ENCODE measurements at regions not wholly inside any gene's neighbourhood (a gene's known extent, or its start where the extent isn't known, plus 50 kb on each side); places are given as distances from the start of the nearest gene placed in this dataset.

DNA sequence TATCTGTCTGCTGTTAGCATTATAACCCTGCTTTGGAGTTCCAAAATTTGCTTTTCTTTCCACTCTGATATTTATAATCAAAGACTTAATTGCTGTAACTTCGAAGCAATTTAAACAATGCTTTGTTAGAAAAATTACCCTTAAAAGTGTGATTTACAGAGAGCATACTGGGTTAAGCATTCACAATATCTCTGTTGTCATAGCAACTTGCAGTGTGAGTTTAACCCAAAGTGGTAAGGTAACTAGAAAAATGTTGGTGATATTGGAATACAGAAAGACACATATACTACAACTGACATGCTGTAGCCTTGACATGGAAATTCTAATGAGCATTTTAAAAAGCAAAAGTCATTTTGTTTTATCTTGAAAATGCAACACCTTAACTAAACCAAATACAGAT is 70.4 kb upstream of the SMLR1 start:
- no peak for DNase-seq
- Histone ChIP-seq H3K9me3 (ENCODE audit: insufficient read depth, low read length, severe bottlenecking) (peaks cover 2% of the 10 kb centered on the region), H3K27ac (ENCODE audit: low read length) (no peak overlapping the region), H3K27me3 (ENCODE audit: insufficient read depth, low read length, poor library complexity) (no peaks in the 10 kb centered on the region), H3K36me3 (ENCODE audit: insufficient read depth, low read length) (no peaks in the 10 kb centered on the region), H2AFZ (ENCODE audit: low read depth, low read length) (no peak overlapping the region), H3K4me2 (ENCODE audit: insufficient read depth, low read length) (no peak overlapping the region), H3K4me1 (ENCODE audit: insufficient read depth, low read length) (no peaks in the 10 kb centered on the region), H3K79me2 (ENCODE audit: insufficient read depth, low read length) (no peaks in the 10 kb centered on the region), H3K9ac (ENCODE audit: low read depth, low read length) (no peak overlapping the region), H3K4me3 (ENCODE audit: low read depth in 1 of 2, low read length in 2 of 2) (no peak overlapping the region), H4K20me1 (ENCODE audit: insufficient read depth, low read length) (no peaks in the 10 kb centered on the region)
- no peak for ATAC-seq (ENCODE audit: insufficient read depth, low read depth)
- TF ChIP-seq EZH2 (IDR thresholded peaks at IDR 0.05; ENCODE audit: borderline replicate concordance, low read depth, low read length, severe bottlenecking) = no peak
- TF ChIP-seq, protein P1, sequence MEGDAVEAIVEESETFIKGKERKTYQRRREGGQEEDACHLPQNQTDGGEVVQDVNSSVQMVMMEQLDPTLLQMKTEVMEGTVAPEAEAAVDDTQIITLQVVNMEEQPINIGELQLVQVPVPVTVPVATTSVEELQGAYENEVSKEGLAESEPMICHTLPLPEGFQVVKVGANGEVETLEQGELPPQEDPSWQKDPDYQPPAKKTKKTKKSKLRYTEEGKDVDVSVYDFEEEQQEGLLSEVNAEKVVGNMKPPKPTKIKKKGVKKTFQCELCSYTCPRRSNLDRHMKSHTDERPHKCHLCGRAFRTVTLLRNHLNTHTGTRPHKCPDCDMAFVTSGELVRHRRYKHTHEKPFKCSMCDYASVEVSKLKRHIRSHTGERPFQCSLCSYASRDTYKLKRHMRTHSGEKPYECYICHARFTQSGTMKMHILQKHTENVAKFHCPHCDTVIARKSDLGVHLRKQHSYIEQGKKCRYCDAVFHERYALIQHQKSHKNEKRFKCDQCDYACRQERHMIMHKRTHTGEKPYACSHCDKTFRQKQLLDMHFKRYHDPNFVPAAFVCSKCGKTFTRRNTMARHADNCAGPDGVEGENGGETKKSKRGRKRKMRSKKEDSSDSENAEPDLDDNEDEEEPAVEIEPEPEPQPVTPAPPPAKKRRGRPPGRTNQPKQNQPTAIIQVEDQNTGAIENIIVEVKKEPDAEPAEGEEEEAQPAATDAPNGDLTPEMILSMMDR (IDR thresholded peaks at IDR 0.05; ENCODE audit: borderline replicate concordance, extremely low read depth, low read length, poor library complexity, severe bottlenecking) = no peak

DNA sequence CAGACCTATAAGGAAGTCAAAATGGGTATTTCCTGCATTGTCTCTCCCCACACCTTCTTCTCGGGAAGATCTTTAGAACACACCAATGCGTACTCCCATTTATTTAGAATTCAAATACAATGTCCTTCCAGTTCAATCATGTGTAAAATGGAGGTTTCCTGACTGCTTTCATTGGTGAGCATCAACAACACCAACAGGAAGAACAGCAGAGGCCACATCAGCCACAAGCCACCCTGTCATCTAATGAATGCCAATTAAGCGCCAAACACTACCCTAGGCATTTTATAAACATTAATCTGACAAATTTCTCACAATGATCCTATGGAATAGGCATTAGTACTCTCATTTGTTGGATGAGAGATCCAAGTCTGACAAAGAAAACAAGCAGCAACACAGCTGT is 68.4 kb upstream of the SMLR1 start:
- no peak for ATAC-seq (ENCODE audit: insufficient read depth, low read depth)
- Histone ChIP-seq H2AFZ (ENCODE audit: low read depth, low read length) (no peak overlapping the region), H3K9ac (ENCODE audit: low read depth, low read length) (no peak overlapping the region), H4K20me1 (ENCODE audit: insufficient read depth, low read length) (no peaks in the 10 kb centered on the region), H3K79me2 (ENCODE audit: insufficient read depth, low read length) (no peaks in the 10 kb centered on the region), H3K4me2 (ENCODE audit: insufficient read depth, low read length) (no peak overlapping the region), H3K27ac (ENCODE audit: low read length) (no peak overlapping the region), H3K4me3 (ENCODE audit: low read depth in 1 of 2, low read length in 2 of 2) (no peak overlapping the region), H3K4me1 (ENCODE audit: insufficient read depth, low read length) (no peaks in the 10 kb centered on the region), H3K36me3 (ENCODE audit: insufficient read depth, low read length) (no peaks in the 10 kb centered on the region), H3K27me3 (ENCODE audit: insufficient read depth, low read length, poor library complexity) (no peaks in the 10 kb centered on the region), H3K9me3 (ENCODE audit: insufficient read depth, low read length, severe bottlenecking) (peaks cover 2% of the 10 kb centered on the region)
- no peak for TF ChIP-seq EZH2 (IDR thresholded peaks at IDR 0.05; ENCODE audit: borderline replicate concordance, low read depth, low read length, severe bottlenecking)
- TF ChIP-seq, protein P1 (IDR thresholded peaks at IDR 0.05; ENCODE audit: borderline replicate concordance, extremely low read depth, low read length, poor library complexity, severe bottlenecking) = no peak
- DNase-seq = no peak

DNA sequence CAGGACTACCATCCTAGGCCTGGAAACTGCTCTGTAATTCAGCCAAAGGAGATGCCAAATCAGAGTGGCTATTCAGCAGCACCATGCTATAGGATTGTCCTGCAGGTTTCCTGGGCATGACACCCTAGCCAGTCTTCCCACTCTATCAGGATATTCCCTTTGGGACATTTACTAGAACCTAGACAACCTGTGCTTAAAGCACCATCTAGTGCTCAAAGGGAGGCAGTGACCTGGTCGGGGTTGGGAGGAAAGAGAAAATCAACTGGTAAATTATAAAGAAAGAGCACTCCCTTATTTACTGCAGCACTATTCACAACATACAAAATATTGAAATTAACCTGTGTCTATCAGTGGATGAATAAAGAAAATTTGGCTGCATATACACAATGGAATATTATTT is 67.2 kb upstream of the SMLR1 start:
- Histone ChIP-seq H3K4me2 (ENCODE audit: insufficient read depth, low read length) (no peak overlapping the region), H3K4me1 (ENCODE audit: insufficient read depth, low read length) (no peaks in the 10 kb centered on the region), H3K27ac (ENCODE audit: low read length) (no peak overlapping the region), H3K9me3 (ENCODE audit: insufficient read depth, low read length, severe bottlenecking) (peaks cover 2% of the 10 kb centered on the region), H3K4me3 (ENCODE audit: low read depth in 1 of 2, low read length in 2 of 2) (no peak overlapping the region), H3K36me3 (ENCODE audit: insufficient read depth, low read length) (no peaks in the 10 kb centered on the region), H2AFZ (ENCODE audit: low read depth, low read length) (no peak overlapping the region), H4K20me1 (ENCODE audit: insufficient read depth, low read length) (no peaks in the 10 kb centered on the region), H3K79me2 (ENCODE audit: insufficient read depth, low read length) (no peaks in the 10 kb centered on the region), H3K27me3 (ENCODE audit: insufficient read depth, low read length, poor library complexity) (no peaks in the 10 kb centered on the region), H3K9ac (ENCODE audit: low read depth, low read length) (no peak overlapping the region)
- ATAC-seq (ENCODE audit: insufficient read depth, low read depth) (no peak), DNase-seq (no peak)
- no peak for TF ChIP-seq EZH2 (IDR thresholded peaks at IDR 0.05; ENCODE audit: borderline replicate concordance, low read depth, low read length, severe bottlenecking)
- TF ChIP-seq, protein P1 (IDR thresholded peaks at IDR 0.05; ENCODE audit: borderline replicate concordance, extremely low read depth, low read length, poor library complexity, severe bottlenecking) = peak; percentile 60

DNA sequence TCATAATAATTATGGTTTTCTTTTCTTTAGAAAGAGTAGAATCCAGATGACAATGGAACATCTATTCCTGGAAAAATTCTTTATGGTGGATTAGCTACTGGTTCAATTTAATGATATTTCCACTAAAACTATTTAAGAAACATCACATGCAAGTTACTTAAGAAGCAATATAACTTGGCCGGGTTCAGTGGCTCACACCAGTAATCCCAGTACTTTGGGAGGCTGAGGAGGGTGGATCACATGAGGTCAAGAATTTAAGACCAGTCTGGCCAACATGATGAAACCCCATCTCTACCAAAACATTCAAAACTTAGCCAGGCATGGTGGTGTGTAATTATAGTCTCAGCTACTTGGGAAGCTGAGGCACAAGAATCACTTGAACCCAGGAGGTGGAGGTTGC is 65.9 kb upstream of the SMLR1 start:
- ATAC-seq (ENCODE audit: insufficient read depth, low read depth) (no peak), DNase-seq (no peak)
- H3K36me3 ChIP-seq (ENCODE audit: insufficient read depth, low read length) = no peaks in the 10 kb centered on the region
- no peaks in the 10 kb centered on the region for H3K27me3 ChIP-seq (ENCODE audit: insufficient read depth, low read length, poor library complexity)
- H3K9ac ChIP-seq (ENCODE audit: low read depth, low read length) = no peak overlapping the region
- no peak overlapping the region for H3K4me2 ChIP-seq (ENCODE audit: insufficient read depth, low read length)
- H3K79me2 ChIP-seq (ENCODE audit: insufficient read depth, low read length) = no peaks in the 10 kb centered on the region
- TF ChIP-seq, protein P1 (IDR thresholded peaks at IDR 0.05; ENCODE audit: borderline replicate concordance, extremely low read depth, low read length, poor library complexity, severe bottlenecking) = no peak
- TF ChIP-seq EZH2 (IDR thresholded peaks at IDR 0.05; ENCODE audit: borderline replicate concordance, low read depth, low read length, severe bottlenecking) = no peak
- no peaks in the 10 kb centered on the region for H4K20me1 ChIP-seq (ENCODE audit: insufficient read depth, low read length)
- peaks cover 2% of the 10 kb centered on the region for H3K9me3 ChIP-seq (ENCODE audit: insufficient read depth, low read length, severe bottlenecking)
- H3K27ac ChIP-seq (ENCODE audit: low read length) = no peak overlapping the region
- no peak overlapping the region for H3K4me3 ChIP-seq (ENCODE audit: low read depth in 1 of 2, low read length in 2 of 2)
- H3K4me1 ChIP-seq (ENCODE audit: insufficient read depth, low read length) = no peaks in the 10 kb centered on the region
- H2AFZ ChIP-seq (ENCODE audit: low read depth, low read length) = no peak overlapping the region
